K562 (cell line): ENCODE measurements at regions not wholly inside any gene's neighbourhood (a gene's known extent, or its start where the extent isn't known, plus 50 kb on each side); places are given as distances from the start of the nearest gene placed in this dataset.

Experiments
- ATAC-seq: fragments of 200-7000 bp; cut with Tn5 transposase; 3 replicates; pipeline ENCODE4 v1.9.1; 2020; ENCODE audit warnings: moderate library complexity
- BruUV-seq: library from RNA; stranded (reverse); fragments of 400-500 nt; replicated peaks from 2 replicates; lab custom pipeline; 2021; lab: Mats Ljungman, UMichigan
- CTCF ChIA-PET: fragments of 300-600 bp; formaldehyde crosslinking; extraction: SDS; loops from one replicate; lab custom pipeline; 2021; ENCODE audit warnings: low intra/inter-chr PET ratio; lab: Yijun Ruan, JAX
- POLR2A ChIA-PET: fragments of 300-600, 350-650 bp; sonication (Branson Sonifier 250); formaldehyde crosslinking; extraction: SDS; loops from one replicate; lab custom pipeline; 2021; ENCODE audit warnings: antibody characterized with exemption, inconsistent platforms; lab: Yijun Ruan, JAX
- DNase-seq, 4 experiments: peaks; one replicate each; pipeline versions ENCODE4 v3.0.0 to v3.0.0-alpha.2; 2011 to 2018; ENCODE audit warnings: low spot score in 3 of 4, mixed read lengths in 3 of 4; ENCODE audit errors: extremely low read depth in 1 of 4
- FAIRE-seq: peaks from 2 replicates; lab custom pipeline; 2011; peaks lifted over from hg19 to GRCh38; lab: Jason Lieb, UNC
- H2AFZ ChIP-seq: 2 replicates; pipeline ENCODE4 v1.6.0; 2011; ENCODE audit warnings: low read depth, low read length, control low read depth, inconsistent platforms
- H3K27ac ChIP-seq: fragments of 200-600 bp; 3 replicates; pipeline ENCODE4 v1.8.0; 2011; ENCODE audit warnings: low read depth, mild to moderate bottlenecking, control low read depth, inconsistent platforms, low read length, moderate library complexity, mixed read lengths; ENCODE audit errors: extremely low read depth
- H3K27me3 ChIP-seq, 2 experiments: fragments of 300-600 bp in 1 of 2; 2 replicates in 1 of 2; 3 replicates in 1 of 2; pipeline versions ENCODE4 v1.6.0 to v1.8.0; 2011; ENCODE audit warnings: inconsistent platforms in 2 of 2, low read length in 2 of 2, mild to moderate bottlenecking in 1 of 2, mixed read lengths in 1 of 2, moderate library complexity in 1 of 2; ENCODE audit not compliant: control insufficient read depth in 2 of 2, insufficient read depth in 2 of 2
- H3K36me3 ChIP-seq: fragments of 300-600 bp; 3 replicates; pipeline ENCODE4 v1.8.0; 2011; ENCODE audit warnings: mild to moderate bottlenecking, low read length, inconsistent platforms; ENCODE audit not compliant: control insufficient read depth, insufficient read depth
- H3K4me1 ChIP-seq, 2 experiments: fragments of 200-600 bp in 1 of 2; replicated peaks in 1 of 2; 2 replicates in 1 of 2; 3 replicates in 1 of 2; pipeline versions ENCODE4 v1.5.1 to v1.8.0; 2011; ENCODE audit warnings: inconsistent platforms in 2 of 2, low read length in 2 of 2, mild to moderate bottlenecking in 1 of 2, mixed read lengths in 1 of 2, moderate library complexity in 1 of 2; ENCODE audit not compliant: control insufficient read depth in 2 of 2, insufficient read depth in 2 of 2
- H3K4me2 ChIP-seq: 2 replicates; pipeline ENCODE4 v1.6.1; 2011; ENCODE audit warnings: low read length, control low read depth, inconsistent platforms, mixed read lengths; ENCODE audit not compliant: insufficient read depth
- H3K4me3 ChIP-seq: fragments of 200-600 bp; sonication (generic), shearing (Covaris generic); 2 replicates; pipeline ENCODE4 v1.5.1; 2016; ENCODE audit warnings: control low read depth, inconsistent platforms
- H3K79me2 ChIP-seq: fragments of 200-600 bp; 3 replicates; pipeline ENCODE4 v1.8.0; 2011; ENCODE audit warnings: low read length, inconsistent platforms; ENCODE audit not compliant: control insufficient read depth, insufficient read depth
- H3K9ac ChIP-seq, 2 experiments: 2 replicates each; pipeline versions ENCODE4 v1.6.0 to v1.6.1; 2011; ENCODE audit warnings: low read depth in 2 of 2, low read length in 2 of 2, control low read depth in 1 of 2, inconsistent platforms in 1 of 2, mild to moderate bottlenecking in 1 of 2, mixed read lengths in 1 of 2; ENCODE audit not compliant: insufficient read depth in 1 of 2
- H3K9me1 ChIP-seq: one replicate; pipeline ENCODE4 v1.6.0; 2011; ENCODE audit warnings: inconsistent platforms, mild to moderate bottlenecking, low read length, moderate library complexity; ENCODE audit not compliant: control insufficient read depth, insufficient read depth
- H3K9me3 ChIP-seq: replicated peaks from 2 replicates; pipeline ENCODE4 v1.5.1; 2011; ENCODE audit warnings: low read depth, low read length, inconsistent platforms; ENCODE audit not compliant: control insufficient read depth, insufficient read depth
- H4K20me1 ChIP-seq: replicated peaks from 2 replicates; pipeline ENCODE4 v1.6.1; 2011; ENCODE audit warnings: low read length, inconsistent platforms, mixed read lengths; ENCODE audit not compliant: control insufficient read depth, insufficient read depth
- ASH1L ChIP-seq: fragments of 450-650 bp; IDR thresholded peaks from 2 replicates; pipeline ENCODE4 v1.6.1; 2018; ENCODE audit warnings: borderline replicate concordance, mild to moderate bottlenecking, low read depth; ENCODE audit not compliant: partially characterized antibody
- ILK ChIP-seq: fragments of 450-650 bp; IDR thresholded peaks from 2 replicates; pipeline ENCODE4 v1.6.1; 2016; ENCODE audit warnings: missing genetic modification characterization, low read depth, mild to moderate bottlenecking, missing compliant biosample characterization, moderate library complexity, borderline replicate concordance
- MCM5 ChIP-seq: fragments of 450-650 bp; IDR thresholded peaks from 2 replicates; pipeline ENCODE4 v1.6.1; 2016; ENCODE audit warnings: low read depth
- MEF2A ChIP-seq: IDR thresholded peaks from 2 replicates; pipeline ENCODE4 v1.6.1; 2011; ENCODE audit warnings: low read depth, mild to moderate bottlenecking, low read length, moderate library complexity; ENCODE audit not compliant: control insufficient read depth
- RBFOX2 ChIP-seq: fragments of 200-400 bp; formaldehyde crosslinking; IDR thresholded peaks from 2 replicates; pipeline ENCODE4 v1.6.1; 2017; ENCODE audit warnings: low read depth, mild to moderate bottlenecking, low read length, moderate library complexity
- THAP7 ChIP-seq: fragments of 250-450 bp; sonication (Bioruptor Pico); IDR thresholded peaks from 2 replicates; pipeline ENCODE4 v1.5.0; 2021
- TRIM25 ChIP-seq: fragments of 450-650 bp; IDR thresholded peaks from 2 replicates; pipeline ENCODE4 v1.7.0; 2016; ENCODE audit warnings: borderline replicate concordance
- ZNF77 ChIP-seq: fragments of 250-450 bp; sonication (Bioruptor Pico); IDR thresholded peaks from 2 replicates; pipeline ENCODE4 v1.5.0; 2020
- whole genome bisulfite sequencing: fragments of 100-300 bp; shearing (Covaris generic); methylation state at CpG from one replicate; pipeline ENCODE4 v1.1.6; 2016; ENCODE audit warnings: low coverage, mixed read lengths; ENCODE audit not compliant: insufficient coverage; ENCODE audit errors: missing lambda C conversion rate; 5-methylcytosine and 5-hydroxymethylcytosine counted together
- in situ Hi-C: fragments of 300-500 bp; cut with MboI; formaldehyde crosslinking; loops from 4 replicates; pipeline ENCODE4 v1.15.0; 2018; ENCODE audit warnings: inconsistent platforms, mixed read lengths
- intact Hi-C: fragments of 100-400 bp; cut with micrococcal nuclease; formaldehyde crosslinking; loops from 2 replicates; pipeline ENCODE4 v1.14.2; 2022
- TF ChIP-seq, protein P1 (sequence below): sonication (generic); formaldehyde crosslinking; IDR thresholded peaks from 2 replicates; pipeline ENCODE4 v1.5.0; 2020; ENCODE audit warnings: missing genetic modification reagents
- TF ChIP-seq, protein P2 (sequence below): fragments of 450-650 bp; IDR thresholded peaks from 2 replicates; pipeline ENCODE4 v1.6.1; 2017; ENCODE audit warnings: mild to moderate bottlenecking, moderate library complexity

GRCh38 chr4:156496797-156497196, 474.8 kb downstream of the PDGFC start:
- in situ Hi-C loops (no loop called here), intact Hi-C loops (no loop called here)
- H3K36me3 ChIP-seq, result no peaks in the 10 kb centered on the region
- TF ChIP-seq ASH1L (no peak), ILK (tag) (no peak), ZNF77 (no peak), RBFOX2 (no peak), MCM5 (no peak), TRIM25 (no peak), MEF2A (no peak), THAP7 (CRISPR knock-in tag) (no peak)
- TF ChIP-seq, protein P1, sequence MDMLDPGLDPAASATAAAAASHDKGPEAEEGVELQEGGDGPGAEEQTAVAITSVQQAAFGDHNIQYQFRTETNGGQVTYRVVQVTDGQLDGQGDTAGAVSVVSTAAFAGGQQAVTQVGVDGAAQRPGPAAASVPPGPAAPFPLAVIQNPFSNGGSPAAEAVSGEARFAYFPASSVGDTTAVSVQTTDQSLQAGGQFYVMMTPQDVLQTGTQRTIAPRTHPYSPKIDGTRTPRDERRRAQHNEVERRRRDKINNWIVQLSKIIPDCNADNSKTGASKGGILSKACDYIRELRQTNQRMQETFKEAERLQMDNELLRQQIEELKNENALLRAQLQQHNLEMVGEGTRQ (CRISPR knock-in tag), result no peak
- TF ChIP-seq, protein P2, sequence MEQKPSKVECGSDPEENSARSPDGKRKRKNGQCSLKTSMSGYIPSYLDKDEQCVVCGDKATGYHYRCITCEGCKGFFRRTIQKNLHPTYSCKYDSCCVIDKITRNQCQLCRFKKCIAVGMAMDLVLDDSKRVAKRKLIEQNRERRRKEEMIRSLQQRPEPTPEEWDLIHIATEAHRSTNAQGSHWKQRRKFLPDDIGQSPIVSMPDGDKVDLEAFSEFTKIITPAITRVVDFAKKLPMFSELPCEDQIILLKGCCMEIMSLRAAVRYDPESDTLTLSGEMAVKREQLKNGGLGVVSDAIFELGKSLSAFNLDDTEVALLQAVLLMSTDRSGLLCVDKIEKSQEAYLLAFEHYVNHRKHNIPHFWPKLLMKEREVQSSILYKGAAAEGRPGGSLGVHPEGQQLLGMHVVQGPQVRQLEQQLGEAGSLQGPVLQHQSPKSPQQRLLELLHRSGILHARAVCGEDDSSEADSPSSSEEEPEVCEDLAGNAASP, result no peak
- no peak overlapping the region for H3K9ac ChIP-seq
- H3K27me3 ChIP-seq, result no peaks in the 10 kb centered on the region
- H3K4me3 ChIP-seq, result no peak overlapping the region
- no peaks in the 10 kb centered on the region for H3K79me2 ChIP-seq
- ChIA-PET CTCF (no interaction called here), POLR2A (no interaction called here)
- no peak for DNase-seq
- no peak overlapping the region for H2AFZ ChIP-seq
- H3K4me1 ChIP-seq, result no peaks in the 10 kb centered on the region
- no TSS peak for BruUV-seq
- no peak for ATAC-seq
- no peak overlapping the region for H3K4me2 ChIP-seq
- no peak overlapping the region for H3K27ac ChIP-seq
- 0% methylated on average over 3 of the region's 3 CpGs for WGBS
- no peaks in the 10 kb centered on the region for H4K20me1 ChIP-seq
- no peak for FAIRE-seq
- H3K9me1 ChIP-seq, result no peaks in the 10 kb centered on the region
- no peaks in the 10 kb centered on the region for H3K9me3 ChIP-seq
